Endothelial cell of umbilical vein (primary cell): ENCODE measurements at regions not wholly inside any gene's neighbourhood (a gene's known extent, or its start where the extent isn't known, plus 50 kb on each side); places are given as distances from the start of the nearest gene placed in this dataset.

ENCODE experiments used
- BruUV-seq: library from RNA; stranded (reverse); fragments of 400-500 nt; replicated peaks from 2 replicates; lab custom pipeline; 2021; lab: Mats Ljungman, UMichigan
- CTCF ChIA-PET: fragments of 300-600, 350-600 bp; sonication (Branson Sonifier 250); formaldehyde crosslinking; loops from one replicate; lab custom pipeline; 2021; ENCODE audit warnings: antibody characterized with exemption, inconsistent platforms; lab: Charles Lee
- POLR2A ChIA-PET: fragments of 300-600, 350-600 bp; sonication (Branson Sonifier 250); formaldehyde crosslinking; loops from one replicate; lab custom pipeline; 2021; ENCODE audit warnings: antibody characterized with exemption, inconsistent platforms; lab: Charles Lee
- DNase-seq: peaks from one replicate; pipeline ENCODE4 v3.0.0-alpha.2; 2011; ENCODE audit warnings: low read depth, low spot score
- FAIRE-seq: peaks from 2 replicates; lab custom pipeline; 2011; peaks lifted over from hg19 to GRCh38; lab: Jason Lieb, UNC
- H2AFZ ChIP-seq: 2 replicates; pipeline ENCODE4 v1.6.0; 2012; ENCODE audit warnings: low read depth, low read length, control low read depth, inconsistent platforms
- H3K27ac ChIP-seq: 2 replicates; pipeline ENCODE4 v1.5.1; 2011; ENCODE audit warnings: low read depth, mild to moderate bottlenecking, control low read depth, low read length, moderate library complexity; ENCODE audit not compliant: insufficient read depth
- H3K27me3 ChIP-seq, 2 experiments: 2 replicates each; pipeline versions ENCODE4 v1.6.0 to v1.6.1; 2011; ENCODE audit warnings: low read length in 2 of 2, mixed read lengths in 1 of 2; ENCODE audit not compliant: control insufficient read depth in 2 of 2, insufficient read depth in 2 of 2
- H3K36me3 ChIP-seq, 2 experiments: 2 replicates in 1 of 2; 3 replicates in 1 of 2; pipeline ENCODE4 v1.5.1; 2011; ENCODE audit warnings: low read length in 2 of 2, mild to moderate bottlenecking in 1 of 2, moderate library complexity in 1 of 2; ENCODE audit not compliant: control insufficient read depth in 2 of 2, insufficient read depth in 2 of 2; ENCODE audit errors: extremely low read depth in 1 of 2
- H3K4me1 ChIP-seq: 3 replicates; pipeline ENCODE4 v1.5.1; 2011; ENCODE audit warnings: mild to moderate bottlenecking, low read length; ENCODE audit not compliant: control insufficient read depth, insufficient read depth; ENCODE audit errors: extremely low read depth
- H3K4me2 ChIP-seq: 2 replicates; pipeline ENCODE4 v1.6.1; 2011; ENCODE audit warnings: low read length, control low read depth, mixed read lengths; ENCODE audit not compliant: insufficient read depth
- H3K4me3 ChIP-seq, 3 experiments: fragments of 200-600 bp in 1 of 3; sonication (generic), shearing (Covaris generic) in 1 of 3; replicated peaks in 1 of 3; 2 replicates each; pipeline ENCODE4 v1.5.1; 2011 to 2016; ENCODE audit warnings: control low read depth in 3 of 3, low read length in 3 of 3, mild to moderate bottlenecking in 2 of 3, inconsistent platforms in 1 of 3, low read depth in 1 of 3, moderate library complexity in 1 of 3; ENCODE audit not compliant: insufficient read depth in 1 of 3
- H3K79me2 ChIP-seq: 2 replicates; pipeline ENCODE4 v1.6.0; 2012; ENCODE audit warnings: low read length, inconsistent platforms; ENCODE audit not compliant: control insufficient read depth, insufficient read depth
- H3K9ac ChIP-seq: replicated peaks from 2 replicates; pipeline ENCODE3; 2011; ENCODE audit warnings: low read length, control low read depth; ENCODE audit not compliant: insufficient read depth; ENCODE audit errors: extremely low read depth
- H3K9me1 ChIP-seq: replicated peaks from 3 replicates; pipeline ENCODE4 v1.6.0; 2011; ENCODE audit warnings: mild to moderate bottlenecking, low read length; ENCODE audit not compliant: control insufficient read depth, insufficient read depth; ENCODE audit errors: extremely low read depth
- H3K9me3 ChIP-seq: replicated peaks from 2 replicates; pipeline ENCODE4 v1.5.1; 2012; ENCODE audit warnings: low read length, inconsistent platforms; ENCODE audit not compliant: control insufficient read depth, insufficient read depth
- H4K20me1 ChIP-seq: replicated peaks from 2 replicates; pipeline ENCODE3; 2011; ENCODE audit warnings: mild to moderate bottlenecking, low read length; ENCODE audit not compliant: control insufficient read depth, insufficient read depth; ENCODE audit errors: extremely low read depth
- CTCF ChIP-seq, 2 donors: IDR thresholded peaks; 1 replicate in 1 of 2; 2 replicates in 1 of 2; pipeline ENCODE4 v1.5.1; 2011; ENCODE audit warnings: low read length in 2 of 2, mild to moderate bottlenecking in 2 of 2, moderate library complexity in 2 of 2, control low read depth in 1 of 2, inconsistent platforms in 1 of 2, low read depth in 1 of 2; ENCODE audit not compliant: insufficient read depth in 1 of 2; ENCODE audit errors: extremely low read depth in 1 of 2
- EZH2 ChIP-seq: IDR thresholded peaks from 2 replicates; pipeline ENCODE4 v1.6.1; 2012; ENCODE audit warnings: borderline replicate concordance, low read depth, mild to moderate bottlenecking, moderate library complexity, low read length, inconsistent platforms; ENCODE audit not compliant: severe bottlenecking
- FOS ChIP-seq: IDR thresholded peaks from 2 replicates; pipeline ENCODE4 v1.6.1; 2011; ENCODE audit warnings: mild to moderate bottlenecking, low read length, moderate library complexity, borderline replicate concordance; ENCODE audit not compliant: insufficient read depth
- GATA2 ChIP-seq: IDR thresholded peaks from 2 replicates; pipeline ENCODE4 v1.7.0; 2011; ENCODE audit warnings: low read depth, mild to moderate bottlenecking, moderate library complexity, mixed read lengths, low read length; ENCODE audit not compliant: insufficient read length, insufficient read depth
- JUN ChIP-seq: IDR thresholded peaks from 2 replicates; pipeline ENCODE4 v1.6.1; 2011; ENCODE audit warnings: borderline replicate concordance, low read depth; ENCODE audit not compliant: insufficient read length, insufficient read depth
- MAX ChIP-seq: IDR thresholded peaks from 2 replicates; pipeline ENCODE4 v1.6.1; 2011; ENCODE audit not compliant: insufficient read depth, insufficient read length
- MYC ChIP-seq: IDR thresholded peaks from one replicate; pipeline ENCODE4 v1.6.1; 2011; ENCODE audit warnings: mild to moderate bottlenecking, low read depth, low read length
- POLR2A ChIP-seq: IDR thresholded peaks from 2 replicates; pipeline ENCODE4 v1.6.1; 2012; ENCODE audit warnings: low read depth, mild to moderate bottlenecking, control low read depth, low read length
- POLR2AphosphoS5 ChIP-seq: IDR thresholded peaks from 2 replicates; pipeline ENCODE4 v1.6.1; 2012; ENCODE audit warnings: low read depth, mild to moderate bottlenecking, control low read depth, low read length, moderate library complexity; ENCODE audit not compliant: insufficient read depth
- dilution Hi-C: fragments of 300-500 bp; cut with MboI; formaldehyde crosslinking; loops from one replicate; pipeline ENCODE4 v1.15.0; 2019; ENCODE audit warnings: low sequenced_read_pairs; ENCODE audit not compliant: extremely low pct_ligation_motif_present
- intact Hi-C: fragments of 100-400 bp; cut with micrococcal nuclease; formaldehyde crosslinking; loops from one replicate; pipeline ENCODE4 v1.10.0; 2022

- DNase-seq = no peak
- Histone ChIP-seq H3K9ac (no peak overlapping the region), H3K4me3 (no peak overlapping the region), H3K36me3 (no peaks in the 10 kb centered on the region), H3K27ac (no peak overlapping the region), H3K27me3 (no peaks in the 10 kb centered on the region), H3K4me2 (no peak overlapping the region), H3K4me1 (no peaks in the 10 kb centered on the region), H3K79me2 (no peaks in the 10 kb centered on the region), H4K20me1 (no peaks in the 10 kb centered on the region), H3K9me3 (peaks cover 3% of the 10 kb centered on the region), H2AFZ (no peak overlapping the region), H3K9me1 (no peaks in the 10 kb centered on the region)
- dilution Hi-C loops = no loop called here
- no peak for TF ChIP-seq POLR2A
- TF ChIP-seq MAX = no peak
- TF ChIP-seq JUN = no peak
- no peak for TF ChIP-seq FOS
- no peak for TF ChIP-seq POLR2AphosphoS5
- TF ChIP-seq MYC = no peak
- no peak for TF ChIP-seq EZH2
- no peak for TF ChIP-seq CTCF (IDR thresholded peaks at IDR 0.05; ENCODE audit: extremely low read depth in 1 of 2, insufficient read depth in 1 of 2, low read depth in 1 of 2, low read length in 2 of 2)
- no peak for TF ChIP-seq GATA2
- ChIA-PET POLR2A (no interaction called here), CTCF (no interaction called here)
- intact Hi-C loops = no loop called here
- no peak for FAIRE-seq
- no TSS peak for BruUV-seq
Observed at GRCh38 chr10:108327706-108328105, 1163.2 kb upstream of the SORCS1 start.
